ENCODE measurements at regions not wholly inside any gene's neighbourhood (a gene's known extent, or its start where the extent isn't known, plus 50 kb on each side); places are given as distances from the start of the nearest gene placed in this dataset.

GRCh38 chr13:65562305-65562704, 1667.8 kb downstream of the PCDH9 start:
- TF ChIP-seq CTCF (IDR thresholded peaks at IDR 0.05) (no peak), POLR2A (IDR thresholded peaks at IDR 0.05; ENCODE audit: low read depth) (no peak)

Measured in esophagus muscularis mucosa (tissue), 3 donors.